GM21786 (cell line): ENCODE measurements at regions not wholly inside any gene's neighbourhood (a gene's known extent, or its start where the extent isn't known, plus 50 kb on each side); places are given as distances from the start of the nearest gene placed in this dataset.

ENCODE experiments used
- ATAC-seq: cut with Tn5 transposase; IDR thresholded peaks from one replicate; pipeline ENCODE4 v1.9.1; 2021; ENCODE audit not compliant: unreplicated experiment

GRCh38 chr4:158010361-158010760, 162.5 kb downstream of the GASK1B start:
- ATAC-seq, result no peak

- no peak for ATAC-seq
These were observed 164.1 kb downstream of the GASK1B start for GRCh38 chr4:158008551-158009218.

- ATAC-seq, result no peak
These were observed 165.3 kb downstream of the GASK1B start for GRCh38 chr4:158007566-158007965.

GRCh38 chr4:158006990-158007389, 165.8 kb downstream of the GASK1B start:
- ATAC-seq, result no peak

GRCh38 chr4:158005021-158005420, 167.8 kb downstream of the GASK1B start:
- ATAC-seq, result no peak

GRCh38 chr4:158004101-158004500, 168.7 kb downstream of the GASK1B start:
- ATAC-seq, result no peak

GRCh38 chr4:158003212-158003611, 169.6 kb downstream of the GASK1B start:
- no peak for ATAC-seq

- ATAC-seq, result no peak
These were observed 170.7 kb downstream of the GASK1B start for GRCh38 chr4:158002173-158002572.

- no peak for ATAC-seq
These were observed 171.1 kb downstream of the GASK1B start for GRCh38 chr4:158001756-158002155.

GRCh38 chr4:157999723-158000122, 173.1 kb downstream of the GASK1B start:
- no peak for ATAC-seq

- ATAC-seq, result no peak
These were observed 175.5 kb downstream of the GASK1B start for GRCh38 chr4:157997296-157997695.

- ATAC-seq, result no peak
These were observed 176.5 kb downstream of the GASK1B start for GRCh38 chr4:157996061-157997028.

- no peak for ATAC-seq
These were observed 178.0 kb downstream of the GASK1B start for GRCh38 chr4:157994863-157995262.

- ATAC-seq, result no peak
These were observed 179.6 kb downstream of the GASK1B start for GRCh38 chr4:157992948-157993839.

- no peak for ATAC-seq
These were observed 180.7 kb downstream of the GASK1B start for GRCh38 chr4:157992038-157992705.

- ATAC-seq, result no peak
These were observed 184.2 kb downstream of the GASK1B start for GRCh38 chr4:157988641-157989040.

- no peak for ATAC-seq
These were observed 188.4 kb downstream of the GASK1B start for GRCh38 chr4:157984285-157984911.

- ATAC-seq, result no peak
These were observed 189.5 kb downstream of the GASK1B start for GRCh38 chr4:157983300-157983699.

- no peak for ATAC-seq
These were observed 192.7 kb downstream of the GASK1B start for GRCh38 chr4:157980158-157980557.
